Lower lobe of right lung (tissue), 2 donors: ENCODE measurements at regions not wholly inside any gene's neighbourhood (a gene's known extent, or its start where the extent isn't known, plus 50 kb on each side); places are given as distances from the start of the nearest gene placed in this dataset.
"Not testable (repeated sequence)": the region's sequence is repeated elsewhere in the genome, so short reads cannot be mapped to it uniquely, and the experiment has no call there.

Experiments used
- ATAC-seq, 2 donors: fragments of 200-7000 bp; cut with Tn5 transposase; one replicate each; pipeline ENCODE4 v1.9.1; 2020 to 2022; ENCODE audit warnings: mild to moderate bottlenecking in 2 of 2, moderate library complexity in 2 of 2
- DNase-seq: peaks from one replicate; pipeline ENCODE4 v3.0.0-alpha.2; 2020
- H3K27ac ChIP-seq: fragments of 200-600 bp; one replicate; pipeline ENCODE4 v1.8.0; 2022
- H3K27me3 ChIP-seq: fragments of 200-600 bp; one replicate; pipeline ENCODE4 v1.8.0; 2022; ENCODE audit warnings: low read depth
- H3K36me3 ChIP-seq: fragments of 200-600 bp; one replicate; pipeline ENCODE4 v1.8.0; 2022; ENCODE audit warnings: mild to moderate bottlenecking
- H3K4me1 ChIP-seq: fragments of 200-600 bp; one replicate; pipeline ENCODE4 v1.8.0; 2022
- H3K4me3 ChIP-seq: fragments of 200-600 bp; one replicate; pipeline ENCODE4 v1.8.0; 2022; ENCODE audit warnings: mild to moderate bottlenecking
- H3K9me3 ChIP-seq: fragments of 200-600 bp; one replicate; pipeline ENCODE4 v1.8.0; 2022
- intact Hi-C: fragments of 100-400 bp; cut with DNase I; formaldehyde crosslinking; loops from one replicate; pipeline ENCODE4 v1.11.0; 2022
- TF ChIP-seq, protein P1 (sequence below): fragments of 200-600 bp; IDR thresholded peaks from one replicate; pipeline ENCODE4 v1.8.0; 2022; ENCODE audit warnings: antibody characterized with exemption, mild to moderate bottlenecking
- donor health status: DM: no; HTN: yes; CAD: no; lungs with severe emphysema.

DNA sequence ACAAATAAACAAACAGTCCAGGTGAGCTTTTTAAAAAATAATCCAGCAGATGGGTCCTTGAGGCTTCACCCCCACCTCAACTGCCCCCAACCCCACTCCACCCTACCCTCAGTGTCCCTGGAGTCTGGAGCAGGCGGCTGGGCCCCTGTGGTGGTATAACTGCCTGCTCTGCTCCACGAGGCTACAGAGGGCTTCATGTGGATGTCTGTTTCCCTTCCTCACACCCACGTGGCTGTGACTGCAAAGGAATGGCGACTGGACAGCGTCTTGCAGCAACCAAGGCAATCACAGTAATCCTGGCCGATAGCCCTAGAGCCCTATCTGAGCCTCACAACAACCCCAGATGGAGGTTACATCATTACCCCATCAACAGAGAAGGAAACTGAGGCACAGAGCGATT lies 76.5 kb downstream of the SLC2A10 start:
- no peak overlapping the region for H3K4me3 ChIP-seq
- H3K9me3 ChIP-seq, result no peaks in the 10 kb centered on the region
- peaks cover 25% of the 10 kb centered on the region for H3K27me3 ChIP-seq
- no peaks in the 10 kb centered on the region for H3K36me3 ChIP-seq
- no peak overlapping the region for H3K27ac ChIP-seq
- intact Hi-C loops, result no loop called here
- no peaks in the 10 kb centered on the region for H3K4me1 ChIP-seq
- DNase-seq (no peak), ATAC-seq (no peak)
- TF ChIP-seq, protein P1, sequence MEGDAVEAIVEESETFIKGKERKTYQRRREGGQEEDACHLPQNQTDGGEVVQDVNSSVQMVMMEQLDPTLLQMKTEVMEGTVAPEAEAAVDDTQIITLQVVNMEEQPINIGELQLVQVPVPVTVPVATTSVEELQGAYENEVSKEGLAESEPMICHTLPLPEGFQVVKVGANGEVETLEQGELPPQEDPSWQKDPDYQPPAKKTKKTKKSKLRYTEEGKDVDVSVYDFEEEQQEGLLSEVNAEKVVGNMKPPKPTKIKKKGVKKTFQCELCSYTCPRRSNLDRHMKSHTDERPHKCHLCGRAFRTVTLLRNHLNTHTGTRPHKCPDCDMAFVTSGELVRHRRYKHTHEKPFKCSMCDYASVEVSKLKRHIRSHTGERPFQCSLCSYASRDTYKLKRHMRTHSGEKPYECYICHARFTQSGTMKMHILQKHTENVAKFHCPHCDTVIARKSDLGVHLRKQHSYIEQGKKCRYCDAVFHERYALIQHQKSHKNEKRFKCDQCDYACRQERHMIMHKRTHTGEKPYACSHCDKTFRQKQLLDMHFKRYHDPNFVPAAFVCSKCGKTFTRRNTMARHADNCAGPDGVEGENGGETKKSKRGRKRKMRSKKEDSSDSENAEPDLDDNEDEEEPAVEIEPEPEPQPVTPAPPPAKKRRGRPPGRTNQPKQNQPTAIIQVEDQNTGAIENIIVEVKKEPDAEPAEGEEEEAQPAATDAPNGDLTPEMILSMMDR, result no peak

DNA sequence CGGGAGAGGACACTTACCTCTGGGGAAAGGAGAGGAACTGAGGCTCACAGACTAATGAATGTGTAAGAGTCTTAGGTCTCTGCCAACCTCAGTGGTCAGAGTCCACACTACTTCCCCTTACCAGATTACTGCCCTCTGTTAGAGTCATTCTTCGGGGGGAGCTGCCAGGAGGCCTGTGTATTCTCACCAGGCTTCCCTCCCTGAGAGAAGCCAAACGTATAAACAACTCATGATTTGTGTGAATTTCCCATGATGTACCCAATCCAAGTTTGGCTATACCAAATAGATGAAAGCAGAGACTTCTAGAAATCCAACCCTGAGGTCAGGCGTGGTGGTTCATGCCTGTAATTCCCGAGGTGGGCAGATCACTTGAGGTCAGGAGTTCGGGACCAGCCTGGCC lies 77.1 kb downstream of the SLC2A10 start:
- no peak for ATAC-seq
- TF ChIP-seq, protein P1, result no peak
- DNase-seq, result no peak
- no peak overlapping the region for H3K4me3 ChIP-seq
- no peaks in the 10 kb centered on the region for H3K36me3 ChIP-seq
- H3K27ac ChIP-seq, result no peak overlapping the region
- intact Hi-C loops, result no loop called here
- H3K27me3 ChIP-seq, result peaks cover 25% of the 10 kb centered on the region
- no peaks in the 10 kb centered on the region for H3K4me1 ChIP-seq
- no peaks in the 10 kb centered on the region for H3K9me3 ChIP-seq

DNA sequence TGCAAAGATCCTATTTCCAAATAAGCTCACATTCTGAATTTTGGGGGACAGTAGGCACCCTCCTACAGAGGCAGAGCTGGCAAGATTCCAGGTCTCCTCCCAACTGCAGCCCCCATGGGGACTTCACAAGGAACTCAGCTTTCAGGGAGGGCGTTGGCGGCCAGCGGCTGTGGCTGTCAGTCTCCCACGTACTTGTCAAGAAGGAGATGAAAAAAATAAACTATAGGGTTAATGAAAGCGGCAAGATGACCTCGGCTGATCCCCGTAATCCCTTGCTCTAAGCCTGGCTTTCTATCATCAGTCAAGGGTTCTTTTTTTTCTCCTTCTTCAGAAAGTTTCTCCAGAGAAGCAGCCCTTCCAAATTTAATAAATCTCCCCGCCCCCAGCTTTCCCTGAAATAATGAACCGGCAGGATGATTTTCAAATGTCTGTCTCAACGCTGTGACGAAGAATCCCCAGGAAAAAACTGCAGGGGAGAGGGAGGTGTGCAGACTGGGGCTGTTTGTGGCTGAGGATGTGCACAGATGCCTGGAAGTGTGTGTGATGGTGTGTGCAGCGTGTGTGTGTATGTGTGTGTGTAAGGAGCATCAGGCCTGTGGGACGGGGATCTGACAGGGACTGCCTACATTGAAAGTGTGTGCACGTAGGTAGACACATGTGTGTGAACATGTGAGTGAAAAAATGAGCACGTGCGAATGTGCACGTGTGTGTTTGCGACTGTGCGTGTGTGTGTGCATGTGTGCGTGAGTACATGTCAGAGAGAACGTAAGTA lies 78.7 kb downstream of the SLC2A10 start:
- no peak for DNase-seq

DNA sequence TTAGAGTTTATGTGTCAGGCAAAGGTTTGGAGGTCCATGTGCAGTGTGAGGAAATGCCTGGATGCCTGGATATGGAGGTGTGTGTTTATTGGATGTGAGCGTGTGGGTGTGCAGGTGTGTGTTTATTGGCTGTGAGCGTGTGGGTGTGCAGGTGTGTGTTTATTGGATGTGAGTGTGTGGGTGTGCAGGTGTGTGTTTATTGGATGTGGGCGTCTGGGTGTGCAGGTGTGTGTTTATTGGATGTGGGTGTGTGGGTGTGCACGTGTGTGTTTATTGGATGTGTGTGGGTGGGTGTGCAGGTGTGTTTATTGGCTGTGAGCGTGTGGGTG lies 79.3 kb downstream of the SLC2A10 start:
- peaks cover 25% of the 10 kb centered on the region for H3K27me3 ChIP-seq
- H3K36me3 ChIP-seq, intact Hi-C loops, ATAC-seq, H3K4me3 ChIP-seq, DNase-seq, H3K27ac ChIP-seq, H3K9me3 ChIP-seq, H3K4me1 ChIP-seq: not testable (repeated sequence)

More for the DNA sequence above, 78.7 kb downstream of the SLC2A10 start:
- Histone ChIP-seq H3K36me3 (no peaks in the 10 kb centered on the region), H3K27me3 (peaks cover 25% of the 10 kb centered on the region), H3K4me3 (no peak overlapping the region), H3K27ac (no peak overlapping the region), H3K9me3 (no peaks in the 10 kb centered on the region), H3K4me1 (no peaks in the 10 kb centered on the region)
- TF ChIP-seq, protein P1, result no peak
- intact Hi-C loops, result no loop called here
- no peak for ATAC-seq

DNA sequence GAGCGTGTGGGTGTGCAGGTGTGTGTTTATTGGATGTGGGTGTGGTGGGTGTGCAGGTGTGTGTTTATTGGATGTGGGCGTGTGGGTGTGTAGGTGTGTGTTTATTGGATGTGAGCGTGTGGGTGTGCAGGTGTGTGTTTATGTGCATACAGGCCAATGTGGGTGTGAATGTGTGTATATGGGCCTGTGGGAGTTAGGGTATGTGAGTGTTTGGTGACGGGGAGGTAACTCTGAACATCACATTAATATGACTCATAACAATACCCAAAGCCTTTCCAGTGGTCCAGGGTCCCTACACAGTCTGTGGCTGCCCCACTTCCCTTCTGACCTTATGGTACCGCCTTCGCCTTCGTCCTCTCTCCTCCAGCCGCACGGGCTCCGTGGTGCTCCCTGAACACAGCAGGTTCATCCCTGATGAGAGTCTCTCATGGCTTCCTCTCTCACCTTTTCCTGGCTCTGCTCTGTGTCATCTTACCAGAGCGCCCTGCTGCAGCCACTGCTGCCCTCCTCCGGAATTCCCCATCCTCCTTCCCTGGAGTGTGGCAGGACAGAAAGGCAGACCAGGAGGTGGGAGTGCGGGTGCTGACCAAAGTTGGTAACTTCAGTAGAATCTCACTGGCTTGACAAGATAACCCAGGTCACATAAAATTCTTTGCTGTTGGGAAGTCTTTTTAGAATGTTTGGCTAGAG lies 80.0 kb downstream of the SLC2A10 start:
- peaks cover 25% of the 10 kb centered on the region for H3K27me3 ChIP-seq
- TF ChIP-seq, protein P1, result no peak
- ATAC-seq, result no peak

More for the DNA sequence above, 80.0 kb downstream of the SLC2A10 start:
- H3K27ac ChIP-seq, result no peak overlapping the region
- intact Hi-C loops, result no loop called here
- no peaks in the 10 kb centered on the region for H3K36me3 ChIP-seq
- no peaks in the 10 kb centered on the region for H3K9me3 ChIP-seq
- no peak overlapping the region for H3K4me3 ChIP-seq
- no peak for DNase-seq
- no peaks in the 10 kb centered on the region for H3K4me1 ChIP-seq
